ENCODE measurements at regions not wholly inside any gene's neighbourhood (a gene's known extent, or its start where the extent isn't known, plus 50 kb on each side); places are given as distances from the start of the nearest gene placed in this dataset.

GRCh38 chr1:101748077-101748476, 248.6 kb downstream of the OLFM3 start:
- DNase-seq (ENCODE audit: low read depth in 4 of 4, low spot score in 2 of 4), result no peak

Measured in left renal cortex interstitium (tissue), 4 donors.